Transverse colon (tissue), 4 donors: ENCODE measurements at regions not wholly inside any gene's neighbourhood (a gene's known extent, or its start where the extent isn't known, plus 50 kb on each side); places are given as distances from the start of the nearest gene placed in this dataset.
"Not testable (repeated sequence)": the region's sequence is repeated elsewhere in the genome, so short reads cannot be mapped to it uniquely, and the experiment has no call there.

ENCODE experiments used
- DNase-seq: peaks from one replicate; pipeline ENCODE4 v3.0.0-alpha.2; 2019
- H3K27ac ChIP-seq, 4 donors: fragments of 200-600 bp; sonication (generic); 2 replicates each; pipeline ENCODE4 v1.5.1; 2016 to 2018; ENCODE audit warnings: inconsistent platforms in 4 of 4
- H3K27me3 ChIP-seq: fragments of 200-600 bp; sonication (generic); 2 replicates; pipeline ENCODE4 v1.5.1; 2017; ENCODE audit warnings: inconsistent platforms
- H3K36me3 ChIP-seq, 4 donors: fragments of 200-600 bp; sonication (generic); 2 replicates each; pipeline ENCODE4 v1.5.1; 2017 to 2019; ENCODE audit warnings: inconsistent platforms in 4 of 4
- H3K4me1 ChIP-seq, 4 donors: fragments of 200-600 bp; sonication (generic); 2 replicates each; pipeline ENCODE4 v1.5.1; 2017 to 2020; ENCODE audit warnings: inconsistent platforms in 4 of 4
- H3K4me3 ChIP-seq, 4 donors: fragments of 200-600 bp; sonication (generic); 1 replicate in 1 of 4; 2 replicates in 3 of 4; pipeline versions ENCODE4 v1.5.1 to v1.6.1; 2017 to 2019; ENCODE audit warnings: inconsistent platforms in 4 of 4
- H3K9me3 ChIP-seq, 2 donors: fragments of 200-600 bp; sonication (generic); 2 replicates each; pipeline ENCODE4 v1.5.1; 2017 to 2019; ENCODE audit warnings: inconsistent platforms in 2 of 2
- EP300 ChIP-seq: sonication (generic); formaldehyde crosslinking; IDR thresholded peaks from one replicate; pipeline ENCODE4 v1.6.1; 2017; ENCODE audit warnings: antibody characterized with exemption, low read depth
- POLR2A ChIP-seq: fragments of 450-650 bp; IDR thresholded peaks from one replicate; pipeline ENCODE4 v1.6.1; 2016; ENCODE audit warnings: antibody characterized with exemption, mild to moderate bottlenecking, moderate library complexity
- POLR2AphosphoS5 ChIP-seq, 3 donors: sonication (generic); formaldehyde crosslinking; IDR thresholded peaks; one replicate each; pipeline ENCODE4 v1.6.1; 2016; ENCODE audit warnings: antibody characterized with exemption in 3 of 3
- WGBS, 2 donors: methylation state at CpG; one replicate each; pipeline ENCODE4 v1.1.5; 2018; ENCODE audit warnings: low coverage in 1 of 2; 5-methylcytosine and 5-hydroxymethylcytosine counted together
- in situ Hi-C, 4 donors: fragments of 200-750 bp; cut with MboI; loops; one replicate each; pipeline versions ENCODE4 v1.15.0 to v1.15.1; 2017; ENCODE audit warnings: low sequenced_read_pairs in 3 of 4, low pct_ligation_motif_present in 1 of 4, low pct_unique_long_range_greater_than_20kb in 1 of 4
- intact Hi-C: fragments of 100-400 bp; cut with DNase I; formaldehyde crosslinking; loops from one replicate; pipeline ENCODE4 v1.15.1; 2023; ENCODE audit warnings: low total_unique reads
- TF ChIP-seq, protein P1 (sequence below), 5 experiments: fragments of 200-600 bp in 3 of 5; fragments of 450-650 bp in 2 of 5; sonication (generic) in 3 of 5; IDR thresholded peaks; 1 replicate in 2 of 5; 2 replicates in 3 of 5; pipeline ENCODE4 v1.5.1; 2016 to 2017; ENCODE audit warnings: antibody characterized with exemption in 5 of 5, inconsistent platforms in 3 of 5, mild to moderate bottlenecking in 2 of 5, moderate library complexity in 1 of 5

DNA sequence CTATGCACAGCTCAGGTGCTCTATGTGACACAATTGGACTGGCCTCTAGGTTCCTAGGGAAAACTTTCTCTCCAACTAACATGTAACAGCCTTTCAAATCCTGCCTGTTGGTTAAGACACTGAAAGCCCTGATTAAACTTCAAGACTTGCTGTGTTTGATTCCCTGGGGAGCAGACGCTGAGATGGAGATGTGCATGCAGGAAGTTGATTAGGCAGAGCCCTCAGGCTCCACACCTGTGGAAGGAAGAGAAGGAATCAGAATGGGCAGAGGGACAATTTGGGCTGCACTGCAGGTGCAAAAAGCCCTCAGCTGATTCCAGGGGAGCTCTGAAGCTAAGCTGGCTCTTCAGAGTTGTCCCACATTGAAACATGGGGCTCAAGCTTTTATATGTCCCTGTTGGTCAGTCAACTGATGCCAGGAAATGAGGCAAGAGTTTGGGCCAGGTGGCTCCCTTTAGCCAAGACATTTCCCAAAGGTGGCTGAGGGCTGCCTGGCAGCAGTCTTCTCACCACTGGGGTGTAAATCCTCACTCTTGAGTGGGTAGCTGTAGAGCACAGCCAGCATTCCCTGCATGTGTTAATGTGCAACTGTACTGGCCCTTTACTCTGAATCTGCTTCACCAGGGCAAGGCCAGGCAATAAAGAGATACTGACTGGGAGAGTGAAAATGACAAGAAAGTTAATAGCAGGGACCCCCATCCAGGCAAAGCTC, 199.5 kb upstream of the DDX18 start:
- TF ChIP-seq EP300 (no peak), POLR2AphosphoS5 (IDR thresholded peaks at IDR 0.05) (no peak), POLR2A (no peak)
- TF ChIP-seq, protein P1, sequence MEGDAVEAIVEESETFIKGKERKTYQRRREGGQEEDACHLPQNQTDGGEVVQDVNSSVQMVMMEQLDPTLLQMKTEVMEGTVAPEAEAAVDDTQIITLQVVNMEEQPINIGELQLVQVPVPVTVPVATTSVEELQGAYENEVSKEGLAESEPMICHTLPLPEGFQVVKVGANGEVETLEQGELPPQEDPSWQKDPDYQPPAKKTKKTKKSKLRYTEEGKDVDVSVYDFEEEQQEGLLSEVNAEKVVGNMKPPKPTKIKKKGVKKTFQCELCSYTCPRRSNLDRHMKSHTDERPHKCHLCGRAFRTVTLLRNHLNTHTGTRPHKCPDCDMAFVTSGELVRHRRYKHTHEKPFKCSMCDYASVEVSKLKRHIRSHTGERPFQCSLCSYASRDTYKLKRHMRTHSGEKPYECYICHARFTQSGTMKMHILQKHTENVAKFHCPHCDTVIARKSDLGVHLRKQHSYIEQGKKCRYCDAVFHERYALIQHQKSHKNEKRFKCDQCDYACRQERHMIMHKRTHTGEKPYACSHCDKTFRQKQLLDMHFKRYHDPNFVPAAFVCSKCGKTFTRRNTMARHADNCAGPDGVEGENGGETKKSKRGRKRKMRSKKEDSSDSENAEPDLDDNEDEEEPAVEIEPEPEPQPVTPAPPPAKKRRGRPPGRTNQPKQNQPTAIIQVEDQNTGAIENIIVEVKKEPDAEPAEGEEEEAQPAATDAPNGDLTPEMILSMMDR (IDR thresholded peaks at IDR 0.05), result no peak
- in situ Hi-C loops, result no loop called here
- intact Hi-C loops, result no loop called here

DNA sequence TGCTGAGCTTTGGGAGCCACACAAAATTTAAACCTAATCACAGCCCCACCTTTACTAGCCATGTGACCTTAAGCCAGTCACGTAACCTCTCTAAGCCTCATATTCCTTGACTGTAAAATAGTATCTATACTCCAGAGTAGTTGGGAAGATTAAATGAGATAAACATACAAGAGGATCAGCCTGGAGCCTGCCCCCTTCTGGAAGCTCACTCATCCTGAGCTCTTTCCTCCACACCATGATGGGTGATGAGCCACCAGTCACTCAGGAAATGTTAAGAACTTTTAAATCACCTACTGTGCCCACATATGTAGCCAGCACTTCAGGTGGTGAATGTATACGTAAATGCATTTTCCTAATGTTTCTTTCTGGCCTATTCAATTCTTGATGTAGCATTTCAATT, 195.9 kb upstream of the DDX18 start:
- TF ChIP-seq POLR2AphosphoS5 (IDR thresholded peaks at IDR 0.05) (no peak), POLR2A (no peak), EP300 (no peak)
- TF ChIP-seq, protein P1 (IDR thresholded peaks at IDR 0.05), result no peak
- intact Hi-C loops (no loop called here), in situ Hi-C loops (no loop called here)
- no peaks in the 10 kb centered on the region for H3K9me3 ChIP-seq
- H3K27me3 ChIP-seq, result no peaks in the 10 kb centered on the region
- H3K4me3 ChIP-seq, result no peak overlapping the region
- H3K27ac ChIP-seq, result no peak overlapping the region
- 97 to 100% methylated on average over 1 to 2 of the region's 2 CpGs for WGBS, 2 donors
- H3K36me3 ChIP-seq, result no peaks in the 10 kb centered on the region
- H3K4me1 ChIP-seq, result no peaks in the 10 kb centered on the region
- DNase-seq, result no peak

More for the DNA sequence above, 199.5 kb upstream of the DDX18 start:
- Histone ChIP-seq H3K9me3 (no peaks in the 10 kb centered on the region), H3K27me3 (no peaks in the 10 kb centered on the region), H3K4me1 (no peaks in the 10 kb centered on the region), H3K4me3 (no peak overlapping the region), H3K27ac (no peak overlapping the region), H3K36me3 (no peaks in the 10 kb centered on the region)
- no peak for DNase-seq
- 86% methylated on average over 1 of the region's 1 CpG; no CpG with 5 or more reads in 1 of the 2 donors for WGBS, 2 donors

DNA sequence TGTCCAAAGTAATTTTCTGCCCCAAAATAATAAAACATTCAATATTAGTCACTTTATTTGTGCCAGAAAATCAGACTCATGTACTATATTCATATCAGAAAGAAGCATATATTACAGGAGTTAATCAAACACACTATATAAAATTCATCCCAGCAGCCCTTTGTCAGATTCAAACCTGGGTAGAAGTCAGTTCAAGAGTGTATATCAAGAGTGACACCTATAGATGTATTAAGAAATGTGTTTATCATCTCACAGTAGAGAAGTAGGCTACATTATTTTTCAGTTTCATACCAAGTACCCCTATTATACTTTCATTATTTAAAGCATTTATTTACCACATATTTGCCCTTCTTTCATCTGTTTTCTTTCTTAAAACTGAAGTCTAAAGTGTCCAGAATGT, 193.2 kb upstream of the DDX18 start:
- H3K27ac ChIP-seq, result no peak overlapping the region
- intact Hi-C loops, result no loop called here
- no peaks in the 10 kb centered on the region for H3K36me3 ChIP-seq
- no peaks in the 10 kb centered on the region for H3K27me3 ChIP-seq
- no peak overlapping the region for H3K4me3 ChIP-seq
- no peak for DNase-seq
- TF ChIP-seq EP300, result no peak
- TF ChIP-seq POLR2AphosphoS5 (IDR thresholded peaks at IDR 0.05), result no peak
- TF ChIP-seq, protein P1 (IDR thresholded peaks at IDR 0.05), result no peak
- no peak for TF ChIP-seq POLR2A
- H3K9me3 ChIP-seq, result no peaks in the 10 kb centered on the region
- in situ Hi-C loops, result no loop called here
- H3K4me1 ChIP-seq, result no peaks in the 10 kb centered on the region

DNA sequence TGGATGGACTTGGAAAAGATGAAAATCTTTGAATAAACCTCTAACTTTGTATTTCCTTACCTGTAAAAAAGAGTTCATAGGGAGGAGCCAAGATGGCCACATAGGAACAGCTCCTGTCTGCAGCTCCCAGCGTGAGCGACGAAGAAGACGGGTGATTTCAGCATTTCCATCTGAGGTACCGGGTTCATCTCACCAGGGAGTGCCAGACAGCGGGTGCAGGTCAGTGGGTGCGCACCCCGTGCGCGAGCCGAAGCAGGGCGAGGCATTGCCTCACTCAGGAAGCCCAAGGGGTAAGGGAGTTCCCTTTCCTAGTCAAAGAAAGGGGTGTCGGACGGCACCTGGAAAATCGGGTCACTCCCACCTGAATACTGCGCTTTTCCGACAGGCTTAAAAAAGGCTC, 191.3 kb upstream of the DDX18 start:
- WGBS, 2 donors, result 78 to 88% methylated on average over 7 to 17 of the region's 17 CpGs
- H3K4me3 ChIP-seq, in situ Hi-C loops, H3K27me3 ChIP-seq, H3K4me1 ChIP-seq, DNase-seq, H3K9me3 ChIP-seq, H3K36me3 ChIP-seq, H3K27ac ChIP-seq, intact Hi-C loops: not testable (repeated sequence)
